Gastroesophageal sphincter (tissue), 4 donors: ENCODE measurements at regions not wholly inside any gene's neighbourhood (a gene's known extent, or its start where the extent isn't known, plus 50 kb on each side); places are given as distances from the start of the nearest gene placed in this dataset.

Experiments
- small RNA-seq, 4 donors: library from RNA; depleted of rRNA; stranded (forward); fragments of <200 nt; gene quantifications; one replicate each; pipeline ENCODE3, GENCODE V24; 2016

Small RNAs in the stretch of these regions (small RNA-seq; reads per million reads assigned to genes)
- 0 reads per million in 4 donors for gene RF00554
